ENCODE measurements at regions not wholly inside any gene's neighbourhood (a gene's known extent, or its start where the extent isn't known, plus 50 kb on each side); places are given as distances from the start of the nearest gene placed in this dataset.

GRCh38 chr12:14068961-14069360, 87.6 kb upstream of the GRIN2B start:
- Histone ChIP-seq H3K9ac (ENCODE audit: insufficient read depth in 1 of 2, low read length in 2 of 2) (no peak overlapping the region), H3K36me3 (ENCODE audit: control insufficient read depth in 4 of 4, insufficient read depth in 4 of 4, low read length in 4 of 4) (no peaks in the 10 kb centered on the region), H3K4me1 (ENCODE audit: control insufficient read depth in 5 of 5, insufficient read depth in 5 of 5, low read length in 5 of 5) (peaks cover 0 to 18% (median 2%) of the 10 kb centered on the region in 5 donors), H3K4me3 (no peak overlapping the region), H3K27ac (ENCODE audit: low read depth in 1 of 2, low read length in 1 of 2) (no peak overlapping the region), H3K9me3 (ENCODE audit: control insufficient read depth in 4 of 4, insufficient read depth in 3 of 4, low read length in 3 of 4) (peaks cover 0 to 2% (median 0%) of the 10 kb centered on the region in 4 donors), H3K27me3 (ENCODE audit: control insufficient read depth in 3 of 3, insufficient read depth in 3 of 3, low read length in 2 of 3) (no peaks in the 10 kb centered on the region)
- no peak for TF ChIP-seq CTCF (IDR thresholded peaks at IDR 0.05; ENCODE audit: control extremely low read depth, extremely low read depth)
- 85 to 88% methylated on average over 2 of the region's 2 CpGs for WGBS, 2 donors
- DNase-seq (no peak), ATAC-seq (ENCODE audit: insufficient read depth, low FRiP score) (no peak)

GRCh38 chr12:14071833-14072232, 90.4 kb upstream of the GRIN2B start:
- peaks cover 0 to 4% (median 1%) of the 10 kb centered on the region in 4 donors for H3K9me3 ChIP-seq (ENCODE audit: control insufficient read depth in 4 of 4, insufficient read depth in 3 of 4, low read length in 3 of 4)
- H3K27ac ChIP-seq (ENCODE audit: low read depth in 1 of 2, low read length in 1 of 2), result no peak overlapping the region
- ATAC-seq (ENCODE audit: insufficient read depth, low FRiP score) (no peak), DNase-seq (peak in 2 of 3 donors; percentile 7 to 12)
- no peaks in the 10 kb centered on the region for H3K36me3 ChIP-seq (ENCODE audit: control insufficient read depth in 4 of 4, insufficient read depth in 4 of 4, low read length in 4 of 4)
- peaks cover 0 to 18% (median 0%) of the 10 kb centered on the region in 5 donors for H3K4me1 ChIP-seq (ENCODE audit: control insufficient read depth in 5 of 5, insufficient read depth in 5 of 5, low read length in 5 of 5)
- TF ChIP-seq CTCF (IDR thresholded peaks at IDR 0.05; ENCODE audit: control extremely low read depth, extremely low read depth), result no peak
- no peak overlapping the region for H3K9ac ChIP-seq (ENCODE audit: insufficient read depth in 1 of 2, low read length in 2 of 2)
- H3K27me3 ChIP-seq (ENCODE audit: control insufficient read depth in 3 of 3, insufficient read depth in 3 of 3, low read length in 2 of 3), result no peaks in the 10 kb centered on the region
- 34 to 38% methylated on average over 1 of the region's 1 CpG for WGBS, 2 donors
- H3K4me3 ChIP-seq, result no peak overlapping the region

DNA sequence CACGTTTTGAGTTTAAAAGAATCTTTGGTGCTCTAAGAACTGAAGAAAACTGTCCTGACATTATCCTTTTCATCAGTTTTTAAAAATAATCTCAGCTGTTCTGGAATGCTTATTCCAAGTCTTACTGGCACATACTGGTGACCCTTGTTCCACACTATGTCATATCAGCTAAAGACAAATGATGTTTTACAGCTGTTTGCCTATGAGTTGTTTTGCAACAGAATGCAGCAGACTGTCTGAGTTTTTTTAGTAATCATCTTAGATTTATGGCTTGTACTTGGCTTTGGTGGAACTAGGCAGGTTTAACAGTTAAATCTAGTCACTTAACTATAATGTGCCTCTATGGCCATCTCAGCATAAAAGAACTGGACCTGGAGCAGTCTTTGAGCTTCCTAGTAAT, 91.6 kb upstream of the GRIN2B start:
- DNase-seq (peak in 2 of 3 donors; percentile 66 to 71), ATAC-seq (ENCODE audit: insufficient read depth, low FRiP score) (no peak)
- TF ChIP-seq CTCF (IDR thresholded peaks at IDR 0.05; ENCODE audit: control extremely low read depth, extremely low read depth), result no peak
- Histone ChIP-seq H3K4me3 (no peak overlapping the region), H3K27me3 (ENCODE audit: control insufficient read depth in 3 of 3, insufficient read depth in 3 of 3, low read length in 2 of 3) (no peaks in the 10 kb centered on the region), H3K9ac (ENCODE audit: insufficient read depth in 1 of 2, low read length in 2 of 2) (no peak overlapping the region), H3K9me3 (ENCODE audit: control insufficient read depth in 4 of 4, insufficient read depth in 3 of 4, low read length in 3 of 4) (peaks cover 0 to 9% (median 1%) of the 10 kb centered on the region in 4 donors), H3K36me3 (ENCODE audit: control insufficient read depth in 4 of 4, insufficient read depth in 4 of 4, low read length in 4 of 4) (no peaks in the 10 kb centered on the region), H3K27ac (ENCODE audit: low read depth in 1 of 2, low read length in 1 of 2) (no peak overlapping the region), H3K4me1 (ENCODE audit: control insufficient read depth in 5 of 5, insufficient read depth in 5 of 5, low read length in 5 of 5) (peaks cover 0 to 18% (median 0%) of the 10 kb centered on the region in 5 donors)
- 44 to 50% methylated on average over 1 of the region's 1 CpG for WGBS, 2 donors

- no peak overlapping the region for H3K4me3 ChIP-seq
These were observed 94.5 kb upstream of the GRIN2B start for GRCh38 chr12:14075797-14076393.

More at GRCh38 chr12:14075797-14076393, 94.5 kb upstream of the GRIN2B start:
- 65 to 77% methylated on average over 2 of the region's 2 CpGs for WGBS, 2 donors
- no peak for TF ChIP-seq CTCF (IDR thresholded peaks at IDR 0.05; ENCODE audit: control extremely low read depth, extremely low read depth)
- DNase-seq (no peak), ATAC-seq (ENCODE audit: insufficient read depth, low FRiP score) (no peak)
- peaks cover 0 to 10% (median 0%) of the 10 kb centered on the region in 4 donors for H3K9me3 ChIP-seq (ENCODE audit: control insufficient read depth in 4 of 4, insufficient read depth in 3 of 4, low read length in 3 of 4)
- H3K4me1 ChIP-seq (ENCODE audit: control insufficient read depth in 5 of 5, insufficient read depth in 5 of 5, low read length in 5 of 5), result peaks cover 0 to 18% (median 0%) of the 10 kb centered on the region in 5 donors
- H3K27me3 ChIP-seq (ENCODE audit: control insufficient read depth in 3 of 3, insufficient read depth in 3 of 3, low read length in 2 of 3), result no peaks in the 10 kb centered on the region
- no peak overlapping the region for H3K9ac ChIP-seq (ENCODE audit: insufficient read depth in 1 of 2, low read length in 2 of 2)
- H3K27ac ChIP-seq (ENCODE audit: low read depth in 1 of 2, low read length in 1 of 2), result no peak overlapping the region
- no peaks in the 10 kb centered on the region for H3K36me3 ChIP-seq (ENCODE audit: control insufficient read depth in 4 of 4, insufficient read depth in 4 of 4, low read length in 4 of 4)

All from lung (tissue), 11 donors.